Stimulated activated CD4-positive, alpha-beta T cell treated with anti-CD3 and anti-CD28 coated beads, Interleukin-12 subunit alpha, Interleukin-12 subunit beta, amount 100 ng/mL, for 24 hours (primary cell): ENCODE measurements at regions not wholly inside any gene's neighbourhood (a gene's known extent, or its start where the extent isn't known, plus 50 kb on each side); places are given as distances from the start of the nearest gene placed in this dataset.

Experiments used
- DNase-seq, 2 experiments: peaks; one replicate each; pipeline ENCODE4 v3.0.0-alpha.2; 2020; ENCODE audit warnings: low read depth in 2 of 2

- DNase-seq = no peak
Observed at GRCh38 chr12:67586951-67587350, 61.6 kb upstream of the DYRK2 start.

DNA sequence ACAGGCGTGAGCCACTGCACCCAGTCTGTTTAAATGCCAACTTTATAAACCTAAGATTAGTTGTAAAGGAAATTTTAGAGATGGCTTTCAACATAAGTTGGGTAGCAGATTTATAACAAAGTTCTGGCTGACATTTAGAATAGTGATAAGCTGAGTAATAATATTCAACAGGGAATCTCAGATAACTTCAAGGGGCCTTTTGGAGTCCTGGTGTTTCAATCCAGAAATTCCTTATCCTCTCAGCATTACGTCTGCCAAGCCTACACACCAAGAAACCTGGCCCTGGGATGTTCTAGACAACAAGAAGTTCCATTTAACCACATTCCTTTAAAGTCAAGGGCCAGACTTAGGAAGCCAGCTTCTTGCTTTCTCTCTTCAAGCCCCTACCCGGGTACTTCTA is 59.5 kb upstream of the DYRK2 start:
- no peak for DNase-seq

DNA sequence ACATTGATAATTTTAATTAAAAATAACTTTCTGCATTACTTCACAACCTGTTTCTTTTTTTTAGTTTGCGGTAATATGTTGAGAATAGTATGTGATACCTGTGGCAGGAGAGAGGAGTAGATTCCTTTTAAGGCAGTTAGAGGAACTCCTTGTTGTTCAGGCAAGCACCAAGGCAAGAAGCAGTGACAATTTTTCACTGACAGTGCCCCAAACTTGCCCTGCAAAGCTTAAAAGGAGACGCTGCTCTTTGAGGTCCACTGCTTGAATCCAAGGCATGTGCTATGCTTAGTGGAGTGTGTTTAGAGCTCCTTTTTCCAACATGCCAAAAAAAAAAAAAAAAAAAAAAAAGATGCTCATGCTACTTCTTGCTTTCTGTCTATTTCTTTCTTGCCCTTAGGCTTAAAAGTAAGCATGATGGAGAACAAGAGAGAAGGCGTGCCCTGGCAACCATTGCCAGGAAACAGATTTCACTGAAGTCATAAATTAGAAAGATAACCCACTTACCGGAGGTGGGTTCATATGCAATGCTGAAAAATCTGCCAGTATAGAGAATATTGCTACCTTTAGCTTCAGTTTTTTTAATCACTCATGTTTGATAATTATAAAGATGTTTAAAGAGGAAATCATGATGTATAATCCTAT is 58.3 kb upstream of the DYRK2 start:
- no peak for DNase-seq

DNA sequence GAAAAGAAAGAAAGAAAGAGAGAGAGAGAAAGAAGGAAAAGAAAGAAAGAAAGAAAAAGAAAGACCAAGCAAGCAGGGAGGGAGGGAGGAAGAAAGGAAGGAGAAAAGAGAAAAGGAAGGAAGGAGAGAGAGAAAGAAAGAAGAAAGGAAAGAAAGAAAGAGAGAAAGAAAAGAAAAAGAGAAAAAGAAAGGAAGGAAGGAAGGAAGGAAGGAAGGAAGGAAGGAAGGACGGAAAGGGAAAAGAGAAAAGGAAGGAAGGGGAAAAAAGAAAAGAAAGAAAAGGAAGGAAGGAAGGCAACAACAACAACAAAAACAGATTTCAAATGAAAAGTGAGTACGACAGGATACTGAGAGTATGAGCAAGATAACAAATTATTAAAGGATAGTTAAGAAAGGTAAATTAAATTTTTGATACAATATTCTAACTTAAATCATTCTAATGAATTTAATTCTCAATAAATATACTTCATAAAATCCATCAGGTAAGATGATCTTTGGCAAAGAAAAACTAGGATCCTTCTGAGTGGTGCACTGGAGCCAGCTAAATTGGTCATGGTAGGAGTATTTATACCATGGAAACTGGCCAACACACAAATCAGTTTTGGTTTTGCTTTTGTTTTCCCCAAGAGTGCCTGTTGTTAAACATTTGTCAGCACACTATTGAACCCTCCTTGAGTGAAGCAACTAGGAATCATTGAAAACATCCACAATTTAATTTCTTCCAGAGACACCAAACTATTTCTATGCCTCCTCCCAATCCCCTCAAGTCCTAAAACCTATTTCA is 56.1 kb upstream of the DYRK2 start:
- DNase-seq = no peak

DNA sequence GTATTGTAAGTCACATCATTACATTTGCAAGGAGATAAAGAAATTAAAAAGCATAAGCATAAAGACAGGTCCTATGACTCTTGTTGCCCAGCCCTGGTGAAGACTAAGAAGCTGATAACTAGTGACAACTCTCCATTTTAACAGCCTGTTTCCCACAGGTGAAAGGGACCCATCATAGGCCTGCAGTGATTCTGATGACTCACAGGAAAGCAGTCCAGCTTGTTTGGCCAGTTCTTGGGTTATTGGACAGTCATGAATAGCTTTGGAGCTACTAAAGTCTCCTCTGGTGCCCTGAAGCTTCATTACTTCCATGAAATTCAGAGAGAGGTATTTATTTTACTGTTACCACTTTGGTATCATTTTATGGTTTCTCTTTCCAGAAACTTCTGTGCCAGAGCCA is 55.5 kb upstream of the DYRK2 start:
- DNase-seq = no peak

DNA sequence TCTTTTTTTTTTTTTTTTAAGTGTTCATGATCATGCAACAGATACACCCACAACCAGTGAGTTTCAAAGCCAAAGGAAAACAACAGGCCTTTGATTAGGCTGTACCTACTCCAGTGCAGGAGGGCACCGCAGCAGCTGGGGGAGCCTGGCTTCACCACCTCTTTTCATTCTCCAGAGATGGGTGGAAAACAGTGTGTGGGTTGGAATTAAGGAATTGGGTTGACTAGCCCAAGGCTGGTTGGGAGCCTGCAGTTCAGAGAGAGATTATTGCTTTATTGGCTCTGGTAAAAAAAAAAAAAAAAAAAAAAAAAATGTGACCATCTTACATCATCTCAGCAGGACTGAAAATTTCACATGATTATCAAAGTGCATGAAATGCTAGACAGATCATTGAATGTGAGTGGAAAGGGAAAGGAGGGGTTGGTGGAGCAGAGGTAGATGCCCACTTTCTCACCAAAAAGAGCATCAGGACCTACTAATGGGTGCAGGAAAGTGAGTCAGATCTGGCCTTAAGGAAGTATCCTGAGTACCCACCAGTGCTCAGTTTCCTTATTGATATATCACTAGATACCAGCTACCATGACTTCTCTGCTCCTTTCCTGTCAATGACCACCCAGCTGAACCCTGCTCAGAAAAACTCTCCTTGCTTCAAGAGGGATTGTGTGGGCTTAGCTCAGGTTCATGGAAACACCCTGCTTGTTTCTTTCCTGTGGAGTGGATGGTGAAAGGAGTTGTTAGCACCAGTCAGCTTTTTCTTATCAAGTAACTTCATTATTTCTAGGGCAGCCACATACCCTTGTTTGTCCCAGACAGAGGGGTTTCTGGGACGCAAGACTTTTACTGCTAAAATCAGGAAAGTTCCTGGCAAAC is 54.8 kb upstream of the DYRK2 start:
- DNase-seq = no peak

DNA sequence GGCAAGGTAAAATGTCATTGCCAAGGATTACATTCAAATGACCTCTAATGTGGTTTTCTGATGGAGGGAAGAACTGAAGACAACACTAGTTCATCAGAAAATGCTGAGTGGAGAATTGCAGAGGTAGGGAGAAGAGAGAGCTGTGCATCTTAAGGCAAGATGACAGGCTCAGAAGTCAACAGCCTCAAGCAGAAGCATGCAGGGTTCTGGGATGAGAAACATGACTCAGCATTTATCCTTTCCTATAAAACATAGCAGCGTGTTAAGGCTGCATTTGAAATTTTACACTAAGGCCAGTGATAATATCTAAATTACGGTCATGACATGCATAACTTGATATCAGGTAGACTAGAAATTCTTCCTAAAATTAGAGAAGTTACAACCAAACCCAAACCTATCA is 53.7 kb upstream of the DYRK2 start:
- no peak for DNase-seq

DNA sequence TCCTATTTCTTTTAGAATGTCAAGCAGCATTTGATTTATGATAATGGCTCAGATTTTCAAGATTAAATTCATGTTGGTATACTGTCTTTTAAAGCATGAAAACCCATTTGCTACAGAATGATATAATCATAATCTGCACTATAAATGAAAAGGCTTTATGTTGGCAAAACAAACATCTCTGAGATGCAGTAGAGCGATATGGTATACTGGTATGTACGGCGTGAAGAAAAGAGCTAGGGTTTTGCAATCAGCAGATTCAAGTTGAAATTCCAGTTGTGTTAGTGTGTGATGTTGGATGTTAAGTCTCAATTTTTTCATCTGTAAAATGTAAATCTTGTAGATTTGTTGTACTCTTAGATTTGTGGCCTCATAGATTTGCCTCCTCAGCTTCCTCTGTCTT is 53.2 kb upstream of the DYRK2 start:
- no peak for DNase-seq

DNA sequence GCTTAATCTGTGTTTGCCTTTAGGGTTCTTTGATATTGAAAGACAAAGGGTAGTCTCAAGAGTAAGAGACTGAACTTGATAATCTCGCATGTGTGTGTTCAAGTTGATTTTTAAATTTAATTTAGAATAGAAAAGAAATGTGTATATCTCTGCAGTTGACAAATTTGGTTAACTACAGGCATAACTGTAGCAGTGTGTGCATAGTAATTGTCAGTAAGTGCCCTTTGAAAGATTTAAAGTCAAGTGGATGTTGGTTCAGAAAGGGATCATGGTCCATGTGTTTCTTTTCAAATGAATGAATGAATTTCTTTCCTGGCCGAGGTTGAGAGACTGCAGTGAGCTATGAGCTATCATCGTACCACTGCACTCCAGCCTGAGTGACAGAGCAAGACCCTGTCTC is 49.9 kb upstream of the DYRK2 start:
- DNase-seq = no peak
